Prostate gland (tissue), 2 donors: ENCODE measurements at regions not wholly inside any gene's neighbourhood (a gene's known extent, or its start where the extent isn't known, plus 50 kb on each side); places are given as distances from the start of the nearest gene placed in this dataset.

ENCODE experiments used
- POLR2A ChIP-seq: fragments of 450-650 bp; IDR thresholded peaks from one replicate; pipeline ENCODE4 v1.6.1; 2016; ENCODE audit warnings: antibody characterized with exemption, mild to moderate bottlenecking
- TF ChIP-seq, protein P1 (sequence below), 4 experiments: fragments of 200-600 bp in 2 of 4; fragments of 450-650 bp in 2 of 4; sonication (generic) in 2 of 4; IDR thresholded peaks; 1 replicate in 3 of 4; 2 replicates in 1 of 4; pipeline ENCODE4 v1.5.1; 2016 to 2019; ENCODE audit warnings: antibody characterized with exemption in 4 of 4, mild to moderate bottlenecking in 2 of 4, moderate library complexity in 2 of 4

DNA sequence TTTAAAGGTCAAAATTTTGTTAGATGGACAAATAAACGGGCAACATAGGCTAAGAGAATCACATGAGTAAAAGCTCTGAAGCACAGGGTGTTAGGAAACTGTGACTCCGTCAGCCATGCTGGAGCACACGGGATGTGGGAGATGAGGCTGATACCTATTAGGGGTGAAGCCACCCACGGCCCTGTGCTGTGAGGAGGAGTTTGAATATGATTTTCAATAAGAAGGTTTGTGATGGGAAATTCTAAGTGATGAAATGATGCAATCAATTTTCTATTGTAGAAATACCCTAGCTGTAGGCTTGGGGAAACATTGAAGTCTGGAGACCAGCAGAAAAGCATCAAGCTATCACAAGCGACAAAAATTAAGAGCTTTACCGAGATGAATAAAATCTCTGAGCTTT is 431.3 kb downstream of the CMPK2 start:
- TF ChIP-seq, protein P1, sequence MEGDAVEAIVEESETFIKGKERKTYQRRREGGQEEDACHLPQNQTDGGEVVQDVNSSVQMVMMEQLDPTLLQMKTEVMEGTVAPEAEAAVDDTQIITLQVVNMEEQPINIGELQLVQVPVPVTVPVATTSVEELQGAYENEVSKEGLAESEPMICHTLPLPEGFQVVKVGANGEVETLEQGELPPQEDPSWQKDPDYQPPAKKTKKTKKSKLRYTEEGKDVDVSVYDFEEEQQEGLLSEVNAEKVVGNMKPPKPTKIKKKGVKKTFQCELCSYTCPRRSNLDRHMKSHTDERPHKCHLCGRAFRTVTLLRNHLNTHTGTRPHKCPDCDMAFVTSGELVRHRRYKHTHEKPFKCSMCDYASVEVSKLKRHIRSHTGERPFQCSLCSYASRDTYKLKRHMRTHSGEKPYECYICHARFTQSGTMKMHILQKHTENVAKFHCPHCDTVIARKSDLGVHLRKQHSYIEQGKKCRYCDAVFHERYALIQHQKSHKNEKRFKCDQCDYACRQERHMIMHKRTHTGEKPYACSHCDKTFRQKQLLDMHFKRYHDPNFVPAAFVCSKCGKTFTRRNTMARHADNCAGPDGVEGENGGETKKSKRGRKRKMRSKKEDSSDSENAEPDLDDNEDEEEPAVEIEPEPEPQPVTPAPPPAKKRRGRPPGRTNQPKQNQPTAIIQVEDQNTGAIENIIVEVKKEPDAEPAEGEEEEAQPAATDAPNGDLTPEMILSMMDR (IDR thresholded peaks at IDR 0.05) = no peak
- no peak for TF ChIP-seq POLR2A
